Tibial nerve (tissue), 4 donors: ENCODE measurements at regions not wholly inside any gene's neighbourhood (a gene's known extent, or its start where the extent isn't known, plus 50 kb on each side); places are given as distances from the start of the nearest gene placed in this dataset.
A peak's percentile ranks its signal among the peaks of the same experiment; 100 is the strongest.

Experiments used
- DNase-seq, 2 donors: peaks; one replicate each; pipeline ENCODE4 v3.0.0-alpha.2; 2019; ENCODE audit warnings: low spot score in 2 of 2
- H3K27ac ChIP-seq, 4 donors: fragments of 200-600 bp; sonication (generic) in 3 of 4; one replicate each; pipeline ENCODE4 v1.5.1; 2017 to 2019; ENCODE audit warnings: mild to moderate bottlenecking in 1 of 4
- H3K27me3 ChIP-seq, 2 donors: fragments of 200-600 bp; sonication (generic) in 1 of 2; one replicate each; pipeline versions ENCODE4 v1.5.1 to v1.6.0; 2017 to 2019
- H3K36me3 ChIP-seq, 3 donors: fragments of 200-600 bp; sonication (generic); one replicate each; pipeline ENCODE4 v1.5.1; 2018 to 2019
- H3K4me1 ChIP-seq, 4 donors: fragments of 200-600 bp; sonication (generic) in 3 of 4; one replicate each; pipeline ENCODE4 v1.5.1; 2017 to 2019
- H3K4me3 ChIP-seq, 4 donors: fragments of 200-600 bp; sonication (generic) in 3 of 4; one replicate each; pipeline ENCODE4 v1.5.1; 2017 to 2019; ENCODE audit warnings: mild to moderate bottlenecking in 1 of 4, moderate library complexity in 1 of 4
- H3K9me3 ChIP-seq, 4 donors: fragments of 200-600 bp; sonication (generic) in 3 of 4; one replicate each; pipeline ENCODE4 v1.5.1; 2017 to 2019
- EP300 ChIP-seq, 2 donors: sonication (generic); formaldehyde crosslinking; IDR thresholded peaks; one replicate each; pipeline ENCODE4 v1.6.1; 2017; ENCODE audit warnings: antibody characterized with exemption in 2 of 2, mild to moderate bottlenecking in 1 of 2
- POLR2A ChIP-seq, 2 donors: fragments of 450-650 bp; IDR thresholded peaks; one replicate each; pipeline ENCODE4 v1.6.1; 2017; ENCODE audit warnings: antibody characterized with exemption in 2 of 2, mild to moderate bottlenecking in 2 of 2, moderate library complexity in 2 of 2
- WGBS, 2 donors: methylation state at CpG; one replicate each; pipeline ENCODE4 v1.1.5; 2018; 5-methylcytosine and 5-hydroxymethylcytosine counted together
- TF ChIP-seq, protein P1 (sequence below), 5 experiments: fragments of 200-600 bp in 3 of 5; fragments of 450-650 bp in 2 of 5; sonication (generic) in 3 of 5; IDR thresholded peaks; one replicate each; pipeline ENCODE4 v1.5.1; 2016 to 2019; ENCODE audit warnings: antibody characterized with exemption in 5 of 5, mild to moderate bottlenecking in 3 of 5, moderate library complexity in 2 of 5

DNA sequence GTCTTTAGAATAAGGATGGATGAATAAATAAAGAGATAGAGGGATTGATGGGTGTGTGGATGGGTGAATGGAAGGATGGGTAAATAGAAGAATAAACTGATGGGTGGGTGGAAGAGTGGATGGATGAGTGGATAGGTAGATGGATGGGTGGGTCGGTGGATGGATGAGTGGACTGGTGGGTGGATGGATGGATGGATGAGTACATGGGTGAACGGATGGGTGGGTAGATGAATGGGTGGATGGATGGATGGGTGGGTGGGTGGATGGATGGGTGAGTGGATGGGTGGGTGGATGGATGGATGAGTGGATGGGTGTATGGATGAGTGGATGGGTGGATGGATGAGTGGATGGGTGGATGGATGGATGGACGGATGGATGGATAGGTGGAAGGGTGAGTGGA lies 65.7 kb upstream of the FOXC1 start:
- no peak overlapping the region for H3K4me3 ChIP-seq
- H3K36me3 ChIP-seq: peaks cover 0 to 39% (median 0%) of the 10 kb centered on the region in 3 donors
- no peak overlapping the region for H3K27ac ChIP-seq
- no peaks in the 10 kb centered on the region for H3K4me1 ChIP-seq
- H3K27me3 ChIP-seq: no peaks in the 10 kb centered on the region
- TF ChIP-seq POLR2A (IDR thresholded peaks at IDR 0.05): no peak
- TF ChIP-seq EP300 (IDR thresholded peaks at IDR 0.05): no peak
- TF ChIP-seq, protein P1, sequence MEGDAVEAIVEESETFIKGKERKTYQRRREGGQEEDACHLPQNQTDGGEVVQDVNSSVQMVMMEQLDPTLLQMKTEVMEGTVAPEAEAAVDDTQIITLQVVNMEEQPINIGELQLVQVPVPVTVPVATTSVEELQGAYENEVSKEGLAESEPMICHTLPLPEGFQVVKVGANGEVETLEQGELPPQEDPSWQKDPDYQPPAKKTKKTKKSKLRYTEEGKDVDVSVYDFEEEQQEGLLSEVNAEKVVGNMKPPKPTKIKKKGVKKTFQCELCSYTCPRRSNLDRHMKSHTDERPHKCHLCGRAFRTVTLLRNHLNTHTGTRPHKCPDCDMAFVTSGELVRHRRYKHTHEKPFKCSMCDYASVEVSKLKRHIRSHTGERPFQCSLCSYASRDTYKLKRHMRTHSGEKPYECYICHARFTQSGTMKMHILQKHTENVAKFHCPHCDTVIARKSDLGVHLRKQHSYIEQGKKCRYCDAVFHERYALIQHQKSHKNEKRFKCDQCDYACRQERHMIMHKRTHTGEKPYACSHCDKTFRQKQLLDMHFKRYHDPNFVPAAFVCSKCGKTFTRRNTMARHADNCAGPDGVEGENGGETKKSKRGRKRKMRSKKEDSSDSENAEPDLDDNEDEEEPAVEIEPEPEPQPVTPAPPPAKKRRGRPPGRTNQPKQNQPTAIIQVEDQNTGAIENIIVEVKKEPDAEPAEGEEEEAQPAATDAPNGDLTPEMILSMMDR (IDR thresholded peaks at IDR 0.05): no peak
- no peak for DNase-seq
- peaks cover 0 to 3% (median 0%) of the 10 kb centered on the region in 4 donors for H3K9me3 ChIP-seq
- 93% methylated on average over 3 of the region's 3 CpGs for WGBS, 2 donors

DNA sequence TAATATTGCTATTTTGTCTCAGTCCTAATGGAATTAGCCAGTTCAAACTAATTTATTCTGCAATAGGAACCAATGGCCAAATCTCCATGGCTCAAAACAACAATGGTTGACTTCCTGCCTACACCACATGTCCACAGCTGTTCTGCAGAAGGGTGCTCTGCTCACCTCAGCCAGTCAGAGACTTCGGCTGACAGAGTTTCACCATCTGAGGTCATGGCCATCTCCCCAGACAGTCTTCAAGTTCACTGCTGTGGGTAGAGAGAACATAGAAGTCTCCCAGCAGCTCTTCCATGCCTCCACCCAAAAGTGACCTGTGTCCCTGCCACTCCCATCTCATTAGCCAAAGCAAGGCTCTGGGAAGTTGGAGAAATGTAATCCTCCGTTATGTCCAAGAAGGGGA lies 65.1 kb upstream of the FOXC1 start:
- Histone ChIP-seq H3K4me3 (no peak overlapping the region), H3K9me3 (peaks cover 0 to 3% (median 0%) of the 10 kb centered on the region in 4 donors), H3K27me3 (no peaks in the 10 kb centered on the region), H3K4me1 (no peaks in the 10 kb centered on the region), H3K36me3 (peaks cover 0 to 39% (median 0%) of the 10 kb centered on the region in 3 donors), H3K27ac (no peak overlapping the region)
- DNase-seq: no peak
- WGBS, 2 donors: 68 to 74% methylated on average over 2 of the region's 2 CpGs
- TF ChIP-seq POLR2A (IDR thresholded peaks at IDR 0.05): no peak
- no peak for TF ChIP-seq EP300 (IDR thresholded peaks at IDR 0.05)
- TF ChIP-seq, protein P1 (IDR thresholded peaks at IDR 0.05): no peak

DNA sequence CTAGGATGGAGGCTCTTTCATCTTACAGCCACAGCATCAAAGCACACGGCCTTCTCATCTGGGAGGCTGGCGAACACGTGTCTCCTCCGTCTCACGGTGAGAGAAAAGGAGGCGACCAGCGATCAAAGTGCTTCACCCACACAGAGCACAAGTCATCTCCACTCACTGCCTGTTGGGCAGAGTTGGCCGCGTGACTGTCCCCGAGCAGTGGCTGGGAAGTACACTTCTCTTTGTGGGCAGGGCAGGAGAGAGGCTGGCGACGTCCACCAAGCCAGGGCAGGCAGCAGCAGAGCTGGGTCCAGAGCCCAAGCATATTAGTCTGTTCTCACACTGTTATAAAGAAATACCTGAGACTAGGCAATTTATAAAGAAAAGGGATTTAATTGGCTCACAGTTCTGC lies 64.1 kb upstream of the FOXC1 start:
- Histone ChIP-seq H3K9me3 (peaks cover 0 to 3% (median 0%) of the 10 kb centered on the region in 4 donors), H3K27ac (no peak overlapping the region), H3K4me3 (no peak overlapping the region), H3K27me3 (no peaks in the 10 kb centered on the region), H3K36me3 (peaks cover 0 to 39% (median 0%) of the 10 kb centered on the region in 3 donors), H3K4me1 (no peaks in the 10 kb centered on the region)
- no peak for DNase-seq
- no peak for TF ChIP-seq EP300 (IDR thresholded peaks at IDR 0.05)
- no peak for TF ChIP-seq POLR2A (IDR thresholded peaks at IDR 0.05)
- TF ChIP-seq, protein P1 (IDR thresholded peaks at IDR 0.05): no peak
- WGBS, 2 donors: 96 to 97% methylated on average over 12 of the region's 12 CpGs

DNA sequence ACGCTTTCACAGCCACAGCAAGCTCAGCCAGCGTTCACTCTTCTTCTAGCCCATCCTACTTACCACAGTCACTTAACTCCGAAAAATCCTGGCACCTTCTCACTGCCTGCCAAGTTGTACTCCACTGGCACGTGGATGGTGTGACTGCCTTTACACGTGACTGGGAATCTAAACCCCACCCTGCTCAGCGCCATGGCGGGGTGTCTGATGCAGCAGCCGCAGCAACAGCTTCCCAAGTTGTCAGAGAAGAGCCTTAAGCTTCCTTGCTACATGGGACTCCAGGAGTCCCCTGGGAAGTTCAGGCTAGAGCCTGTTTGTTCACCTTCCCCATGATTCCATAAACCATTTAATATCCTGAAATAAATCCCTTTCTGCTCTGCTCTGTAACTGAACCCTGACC lies 61.9 kb upstream of the FOXC1 start:
- H3K27me3 ChIP-seq: no peaks in the 10 kb centered on the region
- peaks cover 0 to 39% (median 0%) of the 10 kb centered on the region in 3 donors for H3K36me3 ChIP-seq
- 87 to 90% methylated on average over 8 of the region's 8 CpGs for WGBS, 2 donors
- TF ChIP-seq POLR2A (IDR thresholded peaks at IDR 0.05): no peak
- H3K27ac ChIP-seq: no peak overlapping the region
- no peaks in the 10 kb centered on the region for H3K4me1 ChIP-seq
- no peak overlapping the region for H3K4me3 ChIP-seq
- no peak for DNase-seq
- H3K9me3 ChIP-seq: peaks cover 0 to 2% (median 0%) of the 10 kb centered on the region in 4 donors

DNA sequence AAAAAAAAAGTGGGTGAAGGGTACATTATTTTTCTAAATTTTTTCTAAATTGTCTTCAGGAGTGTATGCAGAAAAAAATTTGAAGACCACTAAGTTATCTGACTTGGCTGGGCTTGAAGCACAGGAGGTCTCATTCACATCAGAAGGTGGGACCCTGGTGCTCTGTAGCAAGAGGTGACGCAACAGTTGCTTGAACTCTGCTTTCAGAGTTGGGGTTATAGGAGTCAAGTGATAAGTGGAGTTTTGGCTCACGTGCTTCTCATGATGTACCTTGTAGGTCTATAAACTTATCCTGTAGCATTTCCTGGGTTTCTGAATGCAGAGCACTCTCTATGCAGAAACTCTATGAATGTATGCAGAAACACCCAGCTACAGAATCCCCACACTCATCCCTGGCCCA lies 58.5 kb upstream of the FOXC1 start:
- Histone ChIP-seq H3K4me1 (peaks cover 0 to 9% (median 0%) of the 10 kb centered on the region in 4 donors), H3K36me3 (peaks cover 0 to 18% (median 0%) of the 10 kb centered on the region in 3 donors), H3K9me3 (no peaks in the 10 kb centered on the region), H3K27ac (no peak overlapping the region), H3K4me3 (no peak overlapping the region), H3K27me3 (no peaks in the 10 kb centered on the region)
- WGBS, 2 donors: 90 to 94% methylated on average over 2 of the region's 2 CpGs
- TF ChIP-seq EP300 (IDR thresholded peaks at IDR 0.05): no peak
- TF ChIP-seq, protein P1 (IDR thresholded peaks at IDR 0.05): no peak
- no peak for TF ChIP-seq POLR2A (IDR thresholded peaks at IDR 0.05)
- no peak for DNase-seq

DNA sequence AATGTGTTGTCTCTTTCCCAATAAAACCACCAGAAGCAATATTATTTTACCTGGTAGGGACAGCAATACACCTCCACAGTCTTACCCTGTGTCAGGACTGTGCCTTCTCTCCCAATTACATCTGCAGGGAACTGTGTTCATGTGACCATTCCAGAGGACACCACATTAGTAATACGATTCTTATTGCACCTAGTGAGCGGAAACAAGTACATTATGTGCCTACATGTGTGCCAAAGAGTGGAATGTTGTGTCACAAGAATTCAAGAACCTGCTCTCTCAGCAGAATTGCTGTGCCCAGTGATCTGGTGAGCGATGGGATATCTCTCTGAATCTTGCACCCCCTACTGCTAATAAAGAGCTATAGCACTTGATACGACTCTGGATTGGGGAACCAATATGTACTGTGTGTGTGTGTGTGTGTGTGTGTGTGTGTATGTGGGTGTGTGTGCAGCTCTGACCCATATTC lies 57.4 kb upstream of the FOXC1 start:
- 66 to 79% methylated on average over 4 of the region's 4 CpGs for WGBS, 2 donors
- no peaks in the 10 kb centered on the region for H3K27me3 ChIP-seq
- TF ChIP-seq POLR2A (IDR thresholded peaks at IDR 0.05): no peak
- TF ChIP-seq, protein P1 (IDR thresholded peaks at IDR 0.05): peak in 2 of 5 experiments; percentile 21 to 25
- H3K4me3 ChIP-seq: no peak overlapping the region
- H3K4me1 ChIP-seq: peaks cover 0 to 9% (median 0%) of the 10 kb centered on the region in 4 donors
- no peak for DNase-seq
- H3K36me3 ChIP-seq: peaks cover 0 to 17% (median 0%) of the 10 kb centered on the region in 3 donors
- H3K9me3 ChIP-seq: no peaks in the 10 kb centered on the region
- no peak overlapping the region for H3K27ac ChIP-seq
